ENCODE measurements at regions not wholly inside any gene's neighbourhood (a gene's known extent, or its start where the extent isn't known, plus 50 kb on each side); places are given as distances from the start of the nearest gene placed in this dataset.
"Not testable (repeated sequence)": the region's sequence is repeated elsewhere in the genome, so short reads cannot be mapped to it uniquely, and the experiment has no call there.

- not testable (repeated sequence) for H3K4me3 Mint-ChIP-seq; H3K27ac Mint-ChIP-seq; H3K27me3 Mint-ChIP-seq (ENCODE audit: low read depth); H3K9me3 Mint-ChIP-seq; H3K4me1 Mint-ChIP-seq; H3K36me3 Mint-ChIP-seq (ENCODE audit: low read depth)
- peak; percentile 21 to 41 (median 26) for TF ChIP-seq CTCF (IDR thresholded peaks at IDR 0.05; ENCODE audit: unreplicated experiment in 3 of 3)
Measured at GRCh38 chr9:42550789-42551357, 367.4 kb downstream of the SPATA31A6 start.

GRCh38 chr9:42568530-42568929, 385.1 kb downstream of the SPATA31A6 start:
- H3K4me1 Mint-ChIP-seq; H3K36me3 Mint-ChIP-seq (ENCODE audit: low read depth); H3K9me3 Mint-ChIP-seq; H3K27ac Mint-ChIP-seq; H3K27me3 Mint-ChIP-seq (ENCODE audit: low read depth); H3K4me3 Mint-ChIP-seq: not testable (repeated sequence)

DNA sequence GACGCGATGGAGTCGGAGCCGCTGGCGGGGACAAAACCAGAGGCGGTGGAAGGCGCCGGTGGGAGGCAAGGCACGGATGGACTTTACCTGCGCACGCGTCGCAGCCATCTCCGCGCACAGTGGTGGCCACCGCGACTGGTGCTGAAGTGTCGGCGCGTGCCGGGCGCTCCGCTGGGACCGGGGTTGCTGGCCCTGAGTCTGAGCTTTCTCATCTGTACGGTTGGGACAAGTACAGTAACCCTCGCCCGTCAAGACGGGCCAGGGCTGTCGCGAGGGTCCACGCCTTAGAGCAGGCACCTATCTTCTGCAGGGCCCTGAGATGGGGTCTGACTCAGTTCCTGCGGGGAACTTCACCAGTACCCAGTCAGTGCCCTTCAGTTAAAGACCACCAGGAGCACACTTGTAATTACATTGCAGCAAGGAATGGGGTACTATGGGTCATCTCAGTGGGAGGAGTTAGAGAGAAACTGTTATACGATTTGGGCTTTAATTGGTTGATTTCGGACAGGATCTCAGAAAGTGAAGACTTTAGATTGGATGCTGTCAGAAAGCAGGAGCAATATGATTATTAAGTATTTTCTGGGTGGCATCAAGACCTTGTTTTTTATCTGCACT, 385.6 kb downstream of the SPATA31A6 start:
- H3K36me3 Mint-ChIP-seq (ENCODE audit: low read depth); H3K27me3 Mint-ChIP-seq (ENCODE audit: low read depth); H3K27ac Mint-ChIP-seq; H3K9me3 Mint-ChIP-seq; H3K4me1 Mint-ChIP-seq; H3K4me3 Mint-ChIP-seq: not testable (repeated sequence)

DNA sequence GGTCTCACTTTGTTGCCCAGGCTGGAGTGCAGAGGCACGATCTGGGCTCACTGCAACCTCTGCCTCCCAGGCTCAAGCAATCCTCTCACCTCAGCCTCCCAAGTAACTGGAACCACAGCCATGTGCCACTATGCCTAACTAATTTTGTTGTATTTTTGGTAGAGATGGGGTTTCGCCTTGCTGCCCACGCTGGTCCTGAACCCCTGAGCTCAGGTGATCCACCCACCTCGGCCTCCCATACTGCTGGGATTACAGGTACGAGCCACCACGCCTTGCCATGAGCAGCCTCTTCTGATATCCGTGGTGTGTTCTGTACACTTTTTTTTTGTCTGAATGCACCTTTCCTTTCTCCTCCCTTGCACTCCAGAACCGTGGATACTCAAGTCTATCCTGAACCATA, 394.4 kb downstream of the SPATA31A6 start:
- H3K9me3 Mint-ChIP-seq; H3K27me3 Mint-ChIP-seq (ENCODE audit: low read depth); H3K4me3 Mint-ChIP-seq; H3K27ac Mint-ChIP-seq; H3K4me1 Mint-ChIP-seq; H3K36me3 Mint-ChIP-seq (ENCODE audit: low read depth): not testable (repeated sequence)
